GM10266 (cell line): ENCODE measurements at regions not wholly inside any gene's neighbourhood (a gene's known extent, or its start where the extent isn't known, plus 50 kb on each side); places are given as distances from the start of the nearest gene placed in this dataset.
"Not testable (repeated sequence)": the region's sequence is repeated elsewhere in the genome, so short reads cannot be mapped to it uniquely, and the experiment has no call there.

Experiments used
- DNase-seq: peaks from one replicate; pipeline ENCODE4 v3.0.0; 2012; ENCODE audit errors: extremely low spot score
- CTCF ChIP-seq: IDR thresholded peaks from 2 replicates; pipeline ENCODE4 v1.5.1; 2012; ENCODE audit warnings: mild to moderate bottlenecking, low read depth; ENCODE audit not compliant: control insufficient read depth, insufficient read depth; ENCODE audit errors: missing control alignments

- TF ChIP-seq CTCF, result no peak
- DNase-seq, result no peak
Measured at GRCh38 chr22:23473901-23474300, 106.2 kb downstream of the IGLL1 start.

GRCh38 chr22:23472376-23472775 lies 107.7 kb downstream of the IGLL1 start:
- not testable (repeated sequence) for DNase-seq

- TF ChIP-seq CTCF, result no peak
- DNase-seq, result no peak
Measured at GRCh38 chr22:23471698-23472097, 108.4 kb downstream of the IGLL1 start.

- no peak for DNase-seq
- TF ChIP-seq CTCF, result no peak
Measured at GRCh38 chr22:23470811-23471389, 109.2 kb downstream of the IGLL1 start.

GRCh38 chr22:23467721-23468294 lies 112.3 kb downstream of the IGLL1 start:
- no peak for DNase-seq
- TF ChIP-seq CTCF, result no peak

- DNase-seq, result no peak
- TF ChIP-seq CTCF, result no peak
Measured at GRCh38 chr22:23466351-23466750, 113.7 kb downstream of the IGLL1 start.

GRCh38 chr22:23464796-23465195 lies 115.3 kb downstream of the IGLL1 start:
- DNase-seq, result not testable (repeated sequence)

- not testable (repeated sequence) for DNase-seq
Measured at GRCh38 chr22:23460517-23461031, 119.5 kb downstream of the IGLL1 start.

GRCh38 chr22:23459645-23460516 lies 120.2 kb downstream of the IGLL1 start:
- not testable (repeated sequence) for DNase-seq
